NCI-H2196 treated with DMSO at 0.1 percent for 48 hours (cell line): ENCODE measurements at regions not wholly inside any gene's neighbourhood (a gene's known extent, or its start where the extent isn't known, plus 50 kb on each side); places are given as distances from the start of the nearest gene placed in this dataset.

Experiments used
- DNase-seq: peaks from one replicate; lab custom pipeline; 2025; ENCODE audit not compliant: unreplicated experiment; lab: John Stamatoyannopoulos, UW

GRCh38 chr7:27362026-27362425, 119.4 kb downstream of the EVX1 start:
- DNase-seq: no peak

GRCh38 chr7:27364344-27364758, 121.7 kb downstream of the EVX1 start:
- no peak for DNase-seq

- no peak for DNase-seq
These were observed 124.8 kb downstream of the EVX1 start for GRCh38 chr7:27367179-27367932.

DNA sequence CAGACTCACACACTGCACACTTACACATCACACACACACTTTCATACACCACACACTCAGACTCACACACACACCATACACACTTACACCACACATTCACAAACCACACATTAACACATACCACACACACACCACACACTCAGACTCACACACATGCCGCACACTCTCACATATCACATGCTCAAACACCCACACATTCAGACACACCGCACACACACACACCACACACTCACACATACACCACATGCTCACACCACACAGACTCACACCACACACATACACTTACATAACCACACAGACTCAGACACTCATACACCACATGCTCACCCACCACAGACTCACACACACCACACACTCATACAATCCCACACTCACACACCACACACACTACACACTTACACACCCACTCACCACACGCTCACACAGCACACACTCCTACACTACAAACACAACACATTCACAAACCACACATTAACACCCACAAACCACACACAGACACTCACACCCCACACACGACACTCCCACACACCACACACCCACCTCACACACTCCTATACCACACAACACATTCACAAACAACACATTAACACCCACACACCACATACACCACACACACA, 125.4 kb downstream of the EVX1 start:
- DNase-seq: no peak

DNA sequence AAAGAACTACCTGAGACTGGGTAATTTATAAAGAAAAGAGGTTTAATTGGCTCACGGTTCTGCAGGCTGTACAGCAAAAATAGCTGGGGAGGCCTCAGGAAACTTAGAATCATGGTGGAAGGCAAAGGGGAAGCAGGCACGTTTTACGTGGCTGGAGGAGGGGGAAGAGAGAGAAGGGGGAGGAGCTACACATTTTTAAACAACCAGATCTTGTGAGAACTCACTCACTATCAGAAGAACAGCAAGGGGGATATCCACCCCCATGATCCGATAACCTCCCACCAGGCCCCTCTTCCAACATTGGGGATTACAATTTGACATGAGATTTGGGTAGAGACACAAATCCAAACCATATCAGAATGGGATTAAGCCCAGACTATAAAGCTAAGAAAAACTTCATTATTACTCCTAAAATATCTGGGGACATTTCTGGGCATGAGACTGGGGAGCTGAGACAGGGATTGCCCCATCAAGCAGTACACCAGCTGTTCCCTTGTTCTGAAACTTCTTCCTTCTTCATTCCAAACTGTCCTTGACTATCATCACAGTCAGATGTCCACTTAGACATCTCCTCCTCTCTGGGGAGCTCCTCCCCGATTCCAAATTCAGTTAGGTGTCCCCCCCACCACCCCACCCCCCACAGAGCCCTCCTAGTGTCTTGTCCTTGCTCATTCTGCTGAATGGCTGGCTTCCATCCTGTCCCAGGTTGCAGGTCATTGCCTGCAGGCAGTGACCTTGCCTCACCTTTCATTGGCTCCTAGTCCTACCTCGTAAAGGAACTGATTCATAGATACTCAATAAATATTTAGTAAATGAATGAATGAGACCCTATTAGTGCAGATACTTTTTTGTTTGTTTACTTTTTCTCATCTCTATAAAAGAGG, 132.6 kb downstream of the EVX1 start:
- no peak for DNase-seq

GRCh38 chr7:27375958-27376357, 133.4 kb downstream of the EVX1 start:
- DNase-seq: no peak

DNA sequence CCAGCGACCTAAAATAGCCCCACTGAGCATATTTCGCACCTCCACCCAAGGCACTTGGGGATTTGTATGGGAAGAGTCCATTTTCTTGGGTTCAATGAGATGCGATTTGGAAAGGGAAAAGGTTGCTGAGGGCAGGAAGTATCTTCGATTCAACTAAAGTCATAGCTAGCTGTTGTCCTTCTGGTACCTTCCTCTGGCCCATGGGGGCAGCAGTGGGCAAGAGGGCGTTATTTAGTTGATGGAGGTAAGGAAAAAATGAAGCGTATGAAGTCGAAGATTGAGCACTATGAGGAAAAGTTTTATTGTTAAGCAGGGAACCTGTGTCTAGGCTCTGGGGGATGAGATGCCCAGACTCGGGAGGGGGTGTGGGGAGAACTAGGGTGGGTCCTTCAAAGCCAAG, 135.4 kb downstream of the EVX1 start:
- no peak for DNase-seq

DNA sequence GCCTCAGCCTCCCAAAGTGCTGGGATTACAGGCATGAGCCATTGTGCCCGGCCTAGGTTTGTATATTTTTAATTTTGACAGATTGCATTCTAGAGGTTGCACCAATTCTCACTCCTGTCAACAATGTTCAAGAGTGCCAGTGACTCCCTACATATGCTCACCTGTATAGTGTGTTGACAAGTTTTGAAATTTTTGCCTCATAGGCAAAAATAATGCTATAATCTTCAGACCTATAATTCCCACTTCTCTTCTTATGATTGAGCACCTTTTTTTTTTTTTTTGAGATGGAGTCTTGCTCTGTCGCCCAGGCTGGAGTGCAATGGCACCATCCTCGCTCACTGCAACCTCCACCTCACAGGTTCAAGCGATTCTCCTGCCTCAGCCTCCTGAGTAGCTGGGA, 139.7 kb downstream of the EVX1 start:
- DNase-seq: no peak

- DNase-seq: no peak
These were observed 144.0 kb downstream of the EVX1 start for GRCh38 chr7:27386581-27386980.

- no peak for DNase-seq
These were observed 145.3 kb downstream of the EVX1 start for GRCh38 chr7:27387864-27388263.

- DNase-seq: no peak
These were observed 146.0 kb downstream of the EVX1 start for GRCh38 chr7:27388561-27388960.

DNA sequence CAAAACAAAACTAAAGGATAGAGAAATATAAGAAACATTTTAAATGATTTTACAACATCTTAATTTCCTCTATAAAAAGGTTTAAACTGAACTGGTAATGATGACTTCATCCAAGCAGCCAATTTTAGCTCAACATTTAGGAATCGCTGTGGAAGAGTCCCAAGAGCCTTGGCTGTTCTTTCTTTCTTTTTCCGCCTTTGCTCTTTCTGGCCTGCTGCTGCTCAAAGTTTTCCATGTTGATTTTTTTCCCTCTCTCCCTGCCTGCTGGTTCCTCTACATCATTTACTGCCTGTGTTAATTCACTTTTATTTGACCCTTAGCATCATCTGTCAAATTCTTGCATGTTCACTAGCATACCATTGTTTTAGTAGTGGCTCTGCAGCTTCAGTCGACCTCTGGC, 146.9 kb downstream of the EVX1 start:
- DNase-seq: no peak

DNA sequence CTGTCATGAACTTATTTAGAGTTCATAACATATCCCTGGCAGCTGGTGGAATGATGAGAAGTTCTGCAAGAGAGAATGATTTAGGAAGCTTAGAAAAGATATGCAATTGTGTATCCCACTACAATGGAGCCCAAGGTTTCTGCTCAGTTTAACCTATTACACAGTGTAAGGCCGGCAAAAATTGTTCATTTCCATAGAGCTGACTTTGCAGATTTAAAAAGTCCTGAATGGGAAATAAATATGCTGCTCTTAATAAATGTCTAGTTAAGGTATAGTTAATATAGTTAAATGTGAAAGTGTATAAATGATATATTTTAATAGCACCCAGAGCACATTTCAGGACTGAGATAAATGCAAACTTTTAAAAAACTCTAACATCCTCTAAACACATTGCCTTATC, 149.9 kb downstream of the EVX1 start:
- DNase-seq: no peak

GRCh38 chr7:27394871-27395270, 152.3 kb downstream of the EVX1 start:
- DNase-seq: no peak

GRCh38 chr7:27395626-27396025, 153.0 kb downstream of the EVX1 start:
- no peak for DNase-seq

DNA sequence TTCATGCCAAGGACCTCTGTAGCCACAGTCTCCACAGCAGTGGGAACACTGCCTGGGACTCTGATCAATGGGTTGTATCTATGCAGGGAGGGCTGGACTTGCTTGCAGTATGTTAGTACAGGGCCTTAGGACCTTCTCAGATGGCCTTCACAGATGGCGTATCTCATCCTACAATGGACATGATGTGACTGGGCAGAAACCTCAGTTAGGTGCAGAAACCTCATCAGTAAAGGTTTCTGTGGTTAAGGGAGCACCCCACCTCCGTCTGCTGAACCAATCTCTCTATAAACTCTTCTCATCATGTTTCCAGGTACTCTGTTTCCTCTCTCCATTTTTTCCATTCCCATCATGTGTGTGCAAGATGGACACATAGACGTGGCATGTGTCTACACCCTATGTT, 154.9 kb downstream of the EVX1 start:
- no peak for DNase-seq

- no peak for DNase-seq
These were observed 156.2 kb downstream of the EVX1 start for GRCh38 chr7:27398851-27399250.

GRCh38 chr7:27399791-27400567, 157.4 kb downstream of the EVX1 start:
- DNase-seq: no peak

DNA sequence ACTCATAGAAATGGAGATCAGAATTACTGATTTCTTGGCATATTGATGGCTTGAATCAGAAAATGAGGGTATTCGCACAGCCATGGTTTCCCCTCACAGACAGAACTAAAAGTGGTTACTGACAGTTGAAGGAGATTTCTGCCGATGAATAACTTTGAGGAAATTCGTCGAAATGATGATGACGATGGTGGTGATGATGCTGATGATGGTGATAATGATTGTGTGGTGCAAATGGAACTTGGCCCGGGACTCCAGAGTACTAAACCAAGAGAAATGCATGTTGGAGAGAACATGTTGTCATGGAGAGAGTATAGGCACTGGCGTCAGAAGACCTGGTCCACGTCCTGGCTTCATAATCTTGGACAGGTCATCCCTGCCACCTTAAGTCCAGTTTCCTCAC, 163.2 kb downstream of the EVX1 start:
- DNase-seq: no peak

DNA sequence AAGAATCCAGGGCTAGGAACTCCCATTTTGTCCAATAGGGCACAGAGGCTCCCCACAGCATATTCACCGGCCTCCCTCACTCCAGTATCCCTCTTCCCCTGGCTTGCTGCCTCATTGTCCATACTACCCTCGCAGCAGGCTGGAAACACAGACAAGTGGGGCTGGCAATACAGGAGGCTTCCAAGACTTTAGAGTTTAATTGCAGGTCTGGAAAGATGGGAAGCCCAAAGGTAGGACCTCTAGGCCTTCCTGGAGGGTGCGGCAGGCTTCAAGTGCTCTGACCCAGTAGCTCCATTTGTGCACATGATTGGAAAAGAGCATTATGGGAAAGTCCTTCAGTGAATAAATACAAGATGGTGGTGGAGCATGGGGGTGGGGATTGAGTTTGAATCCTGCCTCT, 166.7 kb downstream of the EVX1 start:
- no peak for DNase-seq

GRCh38 chr7:27409776-27410175, 167.2 kb downstream of the EVX1 start:
- DNase-seq: no peak
